NCI-H2107 treated with DMSO at 0.1 percent for 48 hours (cell line): ENCODE measurements at regions not wholly inside any gene's neighbourhood (a gene's known extent, or its start where the extent isn't known, plus 50 kb on each side); places are given as distances from the start of the nearest gene placed in this dataset.
"Not testable (repeated sequence)": the region's sequence is repeated elsewhere in the genome, so short reads cannot be mapped to it uniquely, and the experiment has no call there.

Experiments
- DNase-seq: peaks from one replicate; lab custom pipeline; 2025; ENCODE audit not compliant: unreplicated experiment; lab: John Stamatoyannopoulos, UW

GRCh38 chr6:112639391-112639831, 292.3 kb downstream of the RFPL4B start:
- DNase-seq, result no peak

- no peak for DNase-seq
Observed at GRCh38 chr6:112640891-112641290, 293.8 kb downstream of the RFPL4B start.

- DNase-seq, result no peak
Observed at GRCh38 chr6:112649853-112650252, 302.7 kb downstream of the RFPL4B start.

- no peak for DNase-seq
Observed at GRCh38 chr6:112651239-112651638, 304.1 kb downstream of the RFPL4B start.

- no peak for DNase-seq
Observed at GRCh38 chr6:112659912-112660311, 312.8 kb downstream of the RFPL4B start.

GRCh38 chr6:112660626-112661025, 313.5 kb downstream of the RFPL4B start:
- no peak for DNase-seq

GRCh38 chr6:112663698-112664097, 316.6 kb downstream of the RFPL4B start:
- DNase-seq, result no peak

- no peak for DNase-seq
Observed at GRCh38 chr6:112665114-112665513, 318.0 kb downstream of the RFPL4B start.

- DNase-seq, result no peak
Observed at GRCh38 chr6:112665815-112666214, 318.7 kb downstream of the RFPL4B start.

GRCh38 chr6:112667427-112667826, 320.3 kb downstream of the RFPL4B start:
- no peak for DNase-seq

GRCh38 chr6:112680091-112680490, 333.0 kb downstream of the RFPL4B start:
- no peak for DNase-seq

- no peak for DNase-seq
Observed at GRCh38 chr6:112682071-112682470, 334.9 kb downstream of the RFPL4B start.

GRCh38 chr6:112683106-112683505, 336.0 kb downstream of the RFPL4B start:
- DNase-seq, result no peak

- DNase-seq, result no peak
Observed at GRCh38 chr6:112683926-112684325, 336.8 kb downstream of the RFPL4B start.

- DNase-seq, result not testable (repeated sequence)
Observed at GRCh38 chr6:112685521-112686220, 338.5 kb downstream of the RFPL4B start.

GRCh38 chr6:112688487-112689165, 341.5 kb downstream of the RFPL4B start:
- DNase-seq, result not testable (repeated sequence)

- DNase-seq, result not testable (repeated sequence)
Observed at GRCh38 chr6:112689183-112689858, 342.2 kb downstream of the RFPL4B start.

GRCh38 chr6:112690497-112691202, 343.5 kb downstream of the RFPL4B start:
- DNase-seq, result peak; percentile 14

- no peak for DNase-seq
Observed at GRCh38 chr6:112691289-112691688, 344.2 kb downstream of the RFPL4B start.

GRCh38 chr6:112695001-112695400, 347.9 kb downstream of the RFPL4B start:
- no peak for DNase-seq

GRCh38 chr6:112697265-112697664, 350.1 kb downstream of the RFPL4B start:
- no peak for DNase-seq
